Duodenal mucosa (tissue), 2 donors: ENCODE measurements at regions not wholly inside any gene's neighbourhood (a gene's known extent, or its start where the extent isn't known, plus 50 kb on each side); places are given as distances from the start of the nearest gene placed in this dataset.

ENCODE experiments used
- H3K27ac ChIP-seq: one replicate; pipeline ENCODE4 v1.7.0; 2013; ENCODE audit warnings: low read depth, low read length
- H3K27me3 ChIP-seq, 2 donors: one replicate each; pipeline ENCODE4 v1.7.0; 2013; ENCODE audit warnings: low read length in 2 of 2, control low read depth in 1 of 2; ENCODE audit not compliant: insufficient read depth in 2 of 2, control insufficient read depth in 1 of 2
- H3K36me3 ChIP-seq, 2 donors: one replicate each; pipeline ENCODE4 v1.7.0; 2013; ENCODE audit warnings: low read length in 2 of 2, control low read depth in 1 of 2; ENCODE audit not compliant: insufficient read depth in 2 of 2, control insufficient read depth in 1 of 2
- H3K4me1 ChIP-seq, 2 donors: one replicate each; pipeline ENCODE4 v1.7.0; 2013; ENCODE audit warnings: low read length in 2 of 2, control low read depth in 1 of 2; ENCODE audit not compliant: insufficient read depth in 2 of 2, control insufficient read depth in 1 of 2
- H3K4me3 ChIP-seq, 2 donors: one replicate each; pipeline ENCODE4 v1.7.0; 2013; ENCODE audit warnings: low read length in 2 of 2, low read depth in 1 of 2
- H3K9ac ChIP-seq, 2 donors: one replicate each; pipeline ENCODE4 v1.7.0; 2013; ENCODE audit warnings: low read length in 2 of 2, low read depth in 1 of 2
- H3K9me3 ChIP-seq, 2 donors: one replicate each; pipeline ENCODE4 v1.7.0; 2013; ENCODE audit warnings: low read length in 2 of 2, control low read depth in 1 of 2; ENCODE audit not compliant: control insufficient read depth in 1 of 2

DNA sequence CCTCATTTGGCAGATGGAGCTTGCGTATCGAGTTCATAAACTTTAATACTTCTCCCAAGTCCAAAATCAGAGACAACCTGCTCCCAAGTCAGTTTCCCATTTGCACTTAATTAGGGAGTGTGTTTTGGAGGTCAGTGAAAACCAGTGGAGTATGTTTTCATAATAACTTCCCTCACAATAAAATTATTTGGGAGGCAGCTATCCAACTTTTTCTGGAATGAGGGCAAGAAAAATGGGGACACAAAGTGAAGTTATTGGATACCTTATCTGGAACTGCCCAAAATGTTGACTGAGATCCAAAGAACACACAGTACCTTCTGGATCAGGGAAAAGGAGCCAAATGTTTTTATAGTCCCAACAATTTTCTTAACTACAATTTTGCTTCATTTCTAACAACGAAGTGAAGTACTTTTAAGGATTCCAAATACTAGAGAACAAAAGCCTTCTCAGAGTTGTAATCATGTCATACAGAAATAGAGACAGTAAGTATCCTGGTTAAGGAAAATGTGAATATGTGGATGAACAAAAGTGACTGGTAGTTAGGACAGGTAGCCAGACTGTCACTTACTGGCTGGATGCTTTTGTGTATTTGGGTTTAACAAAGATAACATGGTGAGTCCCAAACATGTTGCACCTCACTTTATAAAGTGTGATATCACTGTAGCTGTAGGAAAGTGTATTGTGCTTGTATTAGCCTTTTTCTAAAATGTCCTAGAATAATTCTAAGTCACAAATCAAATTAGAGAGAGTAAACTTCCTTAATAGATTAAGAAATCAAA is 325.0 kb downstream of the HLX start:
- H3K9me3 ChIP-seq = no peaks in the 10 kb centered on the region
- H3K4me3 ChIP-seq = no peak overlapping the region
- H3K27ac ChIP-seq = no peak overlapping the region
- H3K9ac ChIP-seq = no peak overlapping the region
- H3K27me3 ChIP-seq = no peaks in the 10 kb centered on the region
- H3K36me3 ChIP-seq = no peaks in the 10 kb centered on the region
- no peaks in the 10 kb centered on the region for H3K4me1 ChIP-seq

DNA sequence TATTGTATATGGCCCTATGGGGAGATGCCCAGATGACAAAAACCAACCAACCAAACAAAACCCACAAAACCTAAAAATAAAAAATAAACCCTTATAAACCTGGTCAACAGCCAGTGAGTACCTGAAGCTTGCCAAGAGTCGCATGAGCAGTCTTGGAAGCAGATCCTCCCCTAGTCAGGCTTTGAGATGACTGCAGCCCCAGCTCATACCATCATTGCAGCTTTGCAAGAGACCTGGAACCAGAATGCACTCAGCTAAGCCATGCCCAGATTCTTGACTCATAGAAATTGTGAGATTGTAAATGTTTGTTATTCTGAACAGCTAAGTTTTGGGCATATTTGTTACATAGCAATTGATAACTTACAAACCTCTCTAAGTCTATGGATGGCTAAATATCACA is 326.8 kb downstream of the HLX start:
- H3K4me3 ChIP-seq = no peak overlapping the region
- H3K9ac ChIP-seq = no peak overlapping the region

DNA sequence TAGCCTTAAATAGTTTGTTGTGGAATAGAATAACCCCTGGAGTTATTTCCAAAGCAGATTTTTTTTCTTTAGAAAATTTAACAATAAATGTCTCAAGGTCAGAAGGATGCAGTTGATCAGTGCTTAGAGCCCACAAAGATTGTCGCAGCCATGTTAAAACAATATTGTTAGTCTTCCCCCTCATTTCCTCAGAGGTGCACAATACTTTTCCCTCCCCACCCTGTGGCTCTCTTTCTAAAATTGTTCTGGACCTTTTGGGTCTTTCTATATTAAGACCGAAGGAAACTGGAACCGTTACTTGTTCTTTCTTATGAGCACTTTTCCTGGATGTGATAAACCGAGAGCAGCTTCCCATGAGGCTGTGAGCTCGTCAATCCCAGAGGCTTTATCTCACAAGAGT is 333.7 kb downstream of the HLX start:
- no peak overlapping the region for H3K27ac ChIP-seq
- no peaks in the 10 kb centered on the region for H3K9me3 ChIP-seq
- no peak overlapping the region for H3K9ac ChIP-seq
- H3K4me3 ChIP-seq = no peak overlapping the region
- no peaks in the 10 kb centered on the region for H3K27me3 ChIP-seq
- H3K4me1 ChIP-seq = no peaks in the 10 kb centered on the region
- no peaks in the 10 kb centered on the region for H3K36me3 ChIP-seq

More for the DNA sequence above, 326.8 kb downstream of the HLX start:
- Histone ChIP-seq H3K36me3 (no peaks in the 10 kb centered on the region), H3K27me3 (no peaks in the 10 kb centered on the region), H3K27ac (no peak overlapping the region), H3K9me3 (no peaks in the 10 kb centered on the region), H3K4me1 (no peaks in the 10 kb centered on the region)

DNA sequence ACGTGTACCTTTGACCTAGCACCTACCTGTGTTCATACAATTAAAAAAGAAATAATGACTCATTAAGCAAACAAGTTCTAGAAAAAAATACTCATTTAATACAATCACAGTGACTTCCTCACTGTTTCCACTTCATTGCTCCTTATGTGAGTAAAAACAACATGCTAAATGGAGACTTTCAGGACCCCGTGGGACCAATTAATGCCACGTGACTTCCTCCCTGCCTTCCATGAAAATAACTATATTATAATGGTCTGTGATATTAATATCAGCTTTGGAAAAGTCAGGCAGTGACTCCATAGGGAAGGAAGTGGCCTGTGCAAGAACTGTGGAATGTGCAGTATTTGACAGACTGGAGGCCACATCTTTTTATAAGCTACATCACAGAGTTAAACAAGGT is 337.8 kb downstream of the HLX start:
- Histone ChIP-seq H3K27me3 (no peaks in the 10 kb centered on the region), H3K36me3 (no peaks in the 10 kb centered on the region), H3K9me3 (no peaks in the 10 kb centered on the region), H3K4me1 (no peaks in the 10 kb centered on the region), H3K27ac (no peak overlapping the region), H3K4me3 (no peak overlapping the region), H3K9ac (no peak overlapping the region)

DNA sequence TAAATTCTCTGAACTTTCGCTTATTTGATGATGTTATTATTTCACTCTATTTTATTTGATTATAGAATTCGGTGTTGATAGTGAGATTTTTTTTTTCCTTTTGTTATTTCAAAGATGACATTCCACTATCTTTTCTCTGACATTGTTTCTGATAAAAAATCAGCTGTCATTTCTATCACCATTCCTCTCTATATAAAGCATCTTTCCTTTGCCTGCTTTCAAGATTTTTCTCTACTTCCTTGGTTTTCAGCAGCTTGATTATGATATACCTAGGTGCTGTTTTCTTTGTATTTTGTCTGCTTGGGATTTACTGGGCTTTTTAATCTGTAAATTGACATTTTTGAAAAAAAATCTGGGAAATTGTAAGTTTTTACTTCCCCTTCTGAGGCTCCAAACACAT is 344.0 kb downstream of the HLX start:
- H3K4me3 ChIP-seq = no peak overlapping the region

DNA sequence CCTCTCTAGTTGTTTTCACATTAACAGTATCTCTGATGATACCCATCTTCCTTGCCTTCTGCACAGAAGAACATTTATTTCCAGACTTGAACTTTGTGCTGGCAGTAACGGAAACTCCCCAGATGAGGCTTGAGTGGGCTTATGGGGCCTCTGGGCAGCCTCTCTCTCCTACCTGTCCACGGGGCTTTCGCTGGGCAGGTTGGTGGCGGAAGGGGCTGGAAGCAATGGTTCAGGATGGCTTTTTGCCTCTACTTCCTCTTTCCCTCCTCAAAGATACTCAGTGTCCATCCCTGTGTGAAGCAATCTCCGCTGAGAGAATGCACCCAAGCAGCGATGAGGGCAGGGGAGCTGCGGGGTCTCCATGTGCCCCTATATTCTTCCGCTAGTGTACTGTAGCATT is 348.2 kb downstream of the HLX start:
- H3K4me1 ChIP-seq = no peaks in the 10 kb centered on the region
- no peak overlapping the region for H3K27ac ChIP-seq
- no peak overlapping the region for H3K9ac ChIP-seq
- peaks cover 0 to 5% of the 10 kb centered on the region in 2 donors for H3K9me3 ChIP-seq
- H3K36me3 ChIP-seq = no peaks in the 10 kb centered on the region
- no peaks in the 10 kb centered on the region for H3K27me3 ChIP-seq
- no peak overlapping the region for H3K4me3 ChIP-seq

More for the DNA sequence above, 344.0 kb downstream of the HLX start:
- H3K9me3 ChIP-seq = peaks cover 0 to 5% of the 10 kb centered on the region in 2 donors
- no peak overlapping the region for H3K27ac ChIP-seq
- H3K4me1 ChIP-seq = no peaks in the 10 kb centered on the region
- H3K36me3 ChIP-seq = no peaks in the 10 kb centered on the region
- no peak overlapping the region for H3K9ac ChIP-seq
- no peaks in the 10 kb centered on the region for H3K27me3 ChIP-seq

DNA sequence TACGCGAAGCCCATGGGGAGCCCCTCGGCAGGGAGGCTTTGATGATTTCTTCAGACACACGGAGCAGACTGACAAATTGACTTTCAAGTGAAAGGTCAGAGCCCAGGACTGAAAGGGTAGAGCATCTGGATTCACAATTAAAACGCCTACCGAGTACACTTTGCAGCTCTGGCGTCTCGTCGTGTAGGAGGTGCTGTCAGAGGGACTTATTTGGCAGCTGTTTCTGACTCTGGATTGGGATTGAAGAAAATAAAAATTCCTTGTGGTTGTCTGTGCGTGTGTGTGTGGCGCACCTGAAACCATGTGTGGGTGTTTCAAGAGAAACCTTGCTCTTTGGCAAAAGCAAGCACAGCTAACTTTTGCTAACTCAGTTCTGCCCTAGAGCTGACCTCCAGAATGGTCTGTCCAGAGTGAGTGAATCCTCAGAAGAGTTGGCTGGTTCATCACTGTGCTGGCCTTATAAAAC is 348.7 kb downstream of the HLX start:
- no peak overlapping the region for H3K9ac ChIP-seq
- no peaks in the 10 kb centered on the region for H3K4me1 ChIP-seq
- H3K27me3 ChIP-seq = no peaks in the 10 kb centered on the region
- peaks cover 0 to 5% of the 10 kb centered on the region in 2 donors for H3K9me3 ChIP-seq
- no peak overlapping the region for H3K4me3 ChIP-seq
- no peaks in the 10 kb centered on the region for H3K36me3 ChIP-seq
- H3K27ac ChIP-seq = no peak overlapping the region

DNA sequence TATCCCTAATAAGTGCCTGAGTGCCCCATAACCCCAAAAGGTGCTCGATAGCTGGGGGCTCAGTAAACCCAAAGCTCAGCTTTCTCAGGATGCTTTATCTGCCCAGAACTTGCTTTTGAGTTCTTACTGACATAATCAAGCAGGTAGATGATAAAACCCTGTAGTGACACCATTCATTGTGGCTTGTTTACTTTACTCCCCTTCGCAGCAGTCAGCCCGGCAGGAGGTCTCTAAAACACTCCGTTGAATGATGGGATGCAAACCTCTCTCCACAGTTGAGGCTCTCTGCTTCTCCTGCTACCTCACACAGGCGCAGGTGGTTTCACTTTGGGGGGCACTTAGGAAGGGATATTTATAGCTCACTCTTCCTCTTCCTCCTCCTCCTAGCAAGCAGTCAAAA is 349.4 kb downstream of the HLX start:
- Histone ChIP-seq H3K9ac (no peak overlapping the region), H3K9me3 (peaks cover 0 to 5% of the 10 kb centered on the region in 2 donors), H3K36me3 (no peaks in the 10 kb centered on the region), H3K27ac (no peak overlapping the region), H3K4me1 (no peaks in the 10 kb centered on the region), H3K27me3 (no peaks in the 10 kb centered on the region), H3K4me3 (no peak overlapping the region)

DNA sequence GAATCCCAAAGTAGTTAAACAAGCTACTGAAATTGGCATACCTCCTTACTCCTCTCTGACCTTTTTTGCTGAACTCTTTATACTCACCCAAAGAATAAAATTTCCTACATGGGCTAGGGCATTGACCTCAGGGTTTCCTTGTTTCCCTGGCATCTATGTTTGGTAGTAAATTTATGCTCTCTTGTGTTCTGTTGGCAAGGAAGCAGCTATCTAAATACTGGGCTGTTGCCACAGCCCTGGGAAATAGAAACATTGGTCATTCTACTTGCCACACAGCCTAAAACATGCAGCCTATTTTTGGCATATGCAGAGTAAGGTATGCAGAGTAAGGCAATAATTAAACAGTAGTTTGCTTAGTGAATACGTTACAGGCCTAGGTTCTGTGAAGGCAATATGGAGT is 351.4 kb downstream of the HLX start:
- Histone ChIP-seq H3K9me3 (no peaks in the 10 kb centered on the region), H3K27me3 (no peaks in the 10 kb centered on the region), H3K4me3 (no peak overlapping the region), H3K9ac (no peak overlapping the region), H3K36me3 (no peaks in the 10 kb centered on the region), H3K4me1 (no peaks in the 10 kb centered on the region), H3K27ac (no peak overlapping the region)

DNA sequence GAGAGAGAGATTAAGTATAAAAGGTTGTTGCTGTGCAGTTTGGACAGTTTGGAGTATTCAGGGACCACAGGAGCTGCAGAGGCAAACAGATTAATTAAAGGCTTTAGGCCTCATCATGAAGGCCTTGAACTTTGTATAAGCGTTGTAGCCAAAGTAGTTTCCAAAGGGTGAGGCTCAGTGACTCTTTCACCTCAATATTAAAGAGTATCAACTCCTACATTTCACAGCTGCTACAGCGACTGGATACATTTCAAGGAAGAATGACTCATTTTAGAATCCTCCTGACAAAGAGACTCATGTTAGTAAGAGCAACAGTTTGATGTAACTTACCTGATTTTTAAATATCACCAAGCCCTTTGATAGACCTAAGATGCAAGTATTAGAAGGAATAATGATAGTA is 355.5 kb downstream of the HLX start:
- no peaks in the 10 kb centered on the region for H3K27me3 ChIP-seq
- no peaks in the 10 kb centered on the region for H3K36me3 ChIP-seq
- H3K9ac ChIP-seq = no peak overlapping the region
- H3K27ac ChIP-seq = no peak overlapping the region
- no peaks in the 10 kb centered on the region for H3K9me3 ChIP-seq
- H3K4me1 ChIP-seq = no peaks in the 10 kb centered on the region
- H3K4me3 ChIP-seq = no peak overlapping the region
